Astrocyte of the spinal cord (primary cell): ENCODE measurements at regions not wholly inside any gene's neighbourhood (a gene's known extent, or its start where the extent isn't known, plus 50 kb on each side); places are given as distances from the start of the nearest gene placed in this dataset.

Source experiments
- DNase-seq: peaks from one replicate; pipeline ENCODE4 v3.0.0; 2011; ENCODE audit warnings: low read depth, low spot score
- H3K4me3 ChIP-seq: 2 replicates; pipeline ENCODE4 v1.5.1; 2011; ENCODE audit warnings: low read depth, mild to moderate bottlenecking, low read length, moderate library complexity
- in situ Hi-C: cut with HindIII; loops from 2 replicates; pipeline ENCODE4 v1.10.0; 2017; ENCODE audit warnings: low sequenced_read_pairs
- TF ChIP-seq, protein P1 (sequence below): IDR thresholded peaks from 2 replicates; pipeline ENCODE4 v1.5.1; 2012; ENCODE audit warnings: low read depth, mild to moderate bottlenecking, low read length, inconsistent platforms

GRCh38 chr2:59532808-59533207 is 1020.6 kb downstream of the BCL11A start:
- TF ChIP-seq, protein P1, sequence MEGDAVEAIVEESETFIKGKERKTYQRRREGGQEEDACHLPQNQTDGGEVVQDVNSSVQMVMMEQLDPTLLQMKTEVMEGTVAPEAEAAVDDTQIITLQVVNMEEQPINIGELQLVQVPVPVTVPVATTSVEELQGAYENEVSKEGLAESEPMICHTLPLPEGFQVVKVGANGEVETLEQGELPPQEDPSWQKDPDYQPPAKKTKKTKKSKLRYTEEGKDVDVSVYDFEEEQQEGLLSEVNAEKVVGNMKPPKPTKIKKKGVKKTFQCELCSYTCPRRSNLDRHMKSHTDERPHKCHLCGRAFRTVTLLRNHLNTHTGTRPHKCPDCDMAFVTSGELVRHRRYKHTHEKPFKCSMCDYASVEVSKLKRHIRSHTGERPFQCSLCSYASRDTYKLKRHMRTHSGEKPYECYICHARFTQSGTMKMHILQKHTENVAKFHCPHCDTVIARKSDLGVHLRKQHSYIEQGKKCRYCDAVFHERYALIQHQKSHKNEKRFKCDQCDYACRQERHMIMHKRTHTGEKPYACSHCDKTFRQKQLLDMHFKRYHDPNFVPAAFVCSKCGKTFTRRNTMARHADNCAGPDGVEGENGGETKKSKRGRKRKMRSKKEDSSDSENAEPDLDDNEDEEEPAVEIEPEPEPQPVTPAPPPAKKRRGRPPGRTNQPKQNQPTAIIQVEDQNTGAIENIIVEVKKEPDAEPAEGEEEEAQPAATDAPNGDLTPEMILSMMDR: no peak
- in situ Hi-C loops: no loop called here
- no peak for DNase-seq
- no peak overlapping the region for H3K4me3 ChIP-seq

GRCh38 chr2:59530258-59530657 is 1023.2 kb downstream of the BCL11A start:
- H3K4me3 ChIP-seq: no peak overlapping the region
- no peak for DNase-seq
- in situ Hi-C loops: no loop called here
- TF ChIP-seq, protein P1: no peak

DNA sequence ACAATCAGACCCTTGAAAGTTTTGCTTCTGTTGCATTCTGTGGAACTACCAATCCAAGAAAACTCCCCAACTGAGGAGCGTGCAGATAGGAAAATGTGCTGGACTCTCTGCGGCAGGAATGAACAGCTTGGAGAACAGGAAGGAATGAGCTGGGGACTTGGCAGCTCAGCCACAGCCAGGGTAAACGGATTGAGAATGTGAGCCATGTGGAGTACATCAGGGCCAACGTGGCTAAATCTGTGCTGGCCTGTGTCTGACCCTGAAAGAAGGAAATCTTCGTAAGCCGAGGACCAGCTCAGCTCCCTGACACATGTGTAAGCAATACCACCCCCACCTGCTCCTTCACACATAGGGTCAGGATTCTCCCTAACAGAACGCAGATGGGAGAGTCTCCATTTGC is 1023.7 kb downstream of the BCL11A start:
- in situ Hi-C loops: no loop called here
- no peak overlapping the region for H3K4me3 ChIP-seq
- DNase-seq: no peak
- TF ChIP-seq, protein P1: no peak

GRCh38 chr2:59528525-59528924 is 1024.9 kb downstream of the BCL11A start:
- in situ Hi-C loops: no loop called here
- no peak overlapping the region for H3K4me3 ChIP-seq
- DNase-seq: no peak
- TF ChIP-seq, protein P1: no peak

GRCh38 chr2:59502981-59503380 is 1050.5 kb downstream of the BCL11A start:
- no peak for DNase-seq
- in situ Hi-C loops: no loop called here
- TF ChIP-seq, protein P1: no peak
- H3K4me3 ChIP-seq: no peak overlapping the region

DNA sequence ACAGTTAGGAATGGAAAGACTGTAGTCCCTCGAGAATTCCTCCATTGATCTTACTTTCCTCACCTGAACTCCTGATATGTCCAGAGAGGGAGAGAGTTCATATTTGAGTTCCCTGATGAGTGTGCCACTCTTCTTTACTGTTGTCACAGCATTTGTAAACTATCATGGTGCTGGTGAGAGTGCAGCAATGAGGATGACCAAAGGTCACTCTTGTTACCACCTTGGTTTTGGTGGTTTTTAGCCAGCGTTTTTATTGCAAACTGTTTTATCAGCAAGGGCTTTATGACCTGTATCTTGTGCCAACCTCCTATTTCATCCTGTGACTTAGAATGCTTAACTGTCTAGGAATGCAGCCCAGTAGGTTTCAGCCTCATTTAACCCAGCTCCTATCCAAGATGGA is 1062.5 kb downstream of the BCL11A start:
- TF ChIP-seq, protein P1: no peak
- in situ Hi-C loops: no loop called here

DNA sequence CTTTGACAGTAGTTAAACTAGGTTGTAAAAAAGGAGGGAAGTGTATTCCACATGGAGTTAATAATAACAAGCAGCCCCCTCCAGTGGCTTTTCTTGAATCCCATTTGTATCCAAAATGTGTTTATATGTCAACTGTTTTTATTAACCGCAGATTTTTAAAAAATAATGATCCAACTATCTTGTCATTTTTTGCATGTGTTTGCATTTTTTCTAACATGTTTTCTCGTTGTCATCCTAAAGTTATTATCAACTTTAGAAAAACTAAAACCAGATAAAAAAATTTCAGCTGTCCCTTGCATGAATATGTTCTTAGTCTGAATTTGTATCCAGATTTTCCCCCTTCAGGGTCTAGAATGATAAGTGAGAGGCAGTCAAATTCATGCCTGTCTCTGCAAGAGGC is 1063.3 kb downstream of the BCL11A start:
- H3K4me3 ChIP-seq: no peak overlapping the region
- in situ Hi-C loops: no loop called here
- TF ChIP-seq, protein P1: no peak
- no peak for DNase-seq

More for the DNA sequence above, 1062.5 kb downstream of the BCL11A start:
- no peak for DNase-seq
- no peak overlapping the region for H3K4me3 ChIP-seq
